GM13976 (cell line): ENCODE measurements at regions not wholly inside any gene's neighbourhood (a gene's known extent, or its start where the extent isn't known, plus 50 kb on each side); places are given as distances from the start of the nearest gene placed in this dataset.

Experiments
- DNase-seq: peaks from one replicate; pipeline ENCODE4 v3.0.0; 2012; ENCODE audit warnings: low spot score
- in situ Hi-C: fragments of 300-500 bp; cut with MboI; formaldehyde crosslinking; loops from one replicate; pipeline ENCODE4 v1.12.0; 2022; ENCODE audit warnings: low sequenced_read_pairs, mixed read lengths, inconsistent platforms; ENCODE audit not compliant: unreplicated experiment
- TF ChIP-seq, protein P1 (sequence below): IDR thresholded peaks from 2 replicates; pipeline ENCODE4 v1.5.1; 2012; ENCODE audit warnings: borderline replicate concordance, mild to moderate bottlenecking; ENCODE audit not compliant: insufficient read depth; ENCODE audit errors: extremely low read depth, missing control alignments, control extremely low read depth

DNA sequence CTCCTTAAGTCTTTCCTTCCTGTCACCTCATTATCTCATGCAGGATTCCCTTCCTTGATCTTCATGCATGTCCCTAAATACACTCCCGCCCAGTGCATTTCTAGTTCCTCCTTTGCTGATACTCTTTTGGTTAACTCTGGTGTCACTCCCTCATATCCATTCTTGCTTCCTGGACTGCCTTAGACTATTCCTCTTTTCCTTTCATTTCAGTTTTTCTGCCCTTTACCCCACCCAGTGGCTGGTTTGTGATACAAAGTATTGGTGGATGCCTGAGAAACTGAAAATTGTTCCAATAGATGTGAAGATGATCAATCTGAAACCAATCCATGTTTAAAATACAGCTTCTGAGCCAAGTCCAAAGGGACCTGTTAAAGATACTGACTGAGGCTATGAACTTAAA, 553.8 kb upstream of the CAMK1G start:
- TF ChIP-seq, protein P1, sequence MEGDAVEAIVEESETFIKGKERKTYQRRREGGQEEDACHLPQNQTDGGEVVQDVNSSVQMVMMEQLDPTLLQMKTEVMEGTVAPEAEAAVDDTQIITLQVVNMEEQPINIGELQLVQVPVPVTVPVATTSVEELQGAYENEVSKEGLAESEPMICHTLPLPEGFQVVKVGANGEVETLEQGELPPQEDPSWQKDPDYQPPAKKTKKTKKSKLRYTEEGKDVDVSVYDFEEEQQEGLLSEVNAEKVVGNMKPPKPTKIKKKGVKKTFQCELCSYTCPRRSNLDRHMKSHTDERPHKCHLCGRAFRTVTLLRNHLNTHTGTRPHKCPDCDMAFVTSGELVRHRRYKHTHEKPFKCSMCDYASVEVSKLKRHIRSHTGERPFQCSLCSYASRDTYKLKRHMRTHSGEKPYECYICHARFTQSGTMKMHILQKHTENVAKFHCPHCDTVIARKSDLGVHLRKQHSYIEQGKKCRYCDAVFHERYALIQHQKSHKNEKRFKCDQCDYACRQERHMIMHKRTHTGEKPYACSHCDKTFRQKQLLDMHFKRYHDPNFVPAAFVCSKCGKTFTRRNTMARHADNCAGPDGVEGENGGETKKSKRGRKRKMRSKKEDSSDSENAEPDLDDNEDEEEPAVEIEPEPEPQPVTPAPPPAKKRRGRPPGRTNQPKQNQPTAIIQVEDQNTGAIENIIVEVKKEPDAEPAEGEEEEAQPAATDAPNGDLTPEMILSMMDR, result no peak

DNA sequence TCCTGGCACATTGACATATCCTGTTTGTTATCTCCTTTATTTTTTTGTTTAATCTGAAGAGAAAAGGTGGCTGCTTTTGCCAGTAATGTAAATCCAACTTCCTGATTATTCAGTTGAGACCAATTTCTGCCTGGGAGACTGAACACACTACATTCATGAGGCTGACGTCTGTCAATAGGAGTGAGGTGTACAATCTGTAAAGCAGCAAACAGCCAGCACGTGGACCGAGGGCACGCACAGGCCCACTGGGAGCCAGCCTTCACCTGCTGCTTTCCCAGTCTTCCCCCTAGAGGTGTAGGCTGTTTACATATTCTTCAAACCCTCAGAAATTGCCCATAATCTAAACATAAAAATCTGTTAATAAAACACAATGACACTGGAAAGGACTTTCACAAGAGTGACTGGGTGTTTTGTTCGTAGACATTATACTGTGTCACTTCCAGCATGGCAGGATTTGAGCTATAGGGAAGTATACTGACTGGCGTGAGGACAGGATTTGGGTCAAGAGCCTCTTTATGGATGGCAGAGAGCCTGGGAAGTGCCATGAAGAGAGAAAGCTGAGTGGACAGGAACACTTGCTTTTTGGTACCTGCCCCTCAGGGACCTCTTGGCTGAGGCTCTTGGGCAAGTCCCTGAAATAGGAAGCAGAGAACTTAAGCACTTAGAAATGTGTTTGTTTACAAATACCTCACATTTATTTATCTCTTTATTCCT, 552.9 kb upstream of the CAMK1G start:
- TF ChIP-seq, protein P1, result no peak
- in situ Hi-C loops, result no loop called here
- no peak for DNase-seq

More for the DNA sequence above, 553.8 kb upstream of the CAMK1G start:
- DNase-seq, result no peak
- in situ Hi-C loops, result no loop called here

DNA sequence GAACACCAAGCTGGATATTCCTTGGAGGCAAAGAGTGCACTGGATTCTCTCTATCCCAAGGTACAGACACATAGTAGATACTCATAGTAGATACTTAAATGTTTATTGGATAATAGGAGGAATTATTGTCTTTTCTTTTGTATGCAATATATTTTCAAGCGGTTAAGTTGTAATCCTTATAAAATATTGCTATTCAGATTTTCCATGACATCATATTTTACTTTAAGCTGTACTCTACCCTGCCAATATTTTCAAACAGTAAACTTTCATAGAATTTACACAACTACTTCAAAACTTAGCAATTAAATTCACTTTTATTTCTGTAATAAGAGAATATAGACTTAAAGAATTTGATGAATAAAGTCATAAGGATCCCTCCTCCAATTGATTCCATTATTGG, 546.5 kb upstream of the CAMK1G start:
- no peak for DNase-seq
- in situ Hi-C loops, result no loop called here

DNA sequence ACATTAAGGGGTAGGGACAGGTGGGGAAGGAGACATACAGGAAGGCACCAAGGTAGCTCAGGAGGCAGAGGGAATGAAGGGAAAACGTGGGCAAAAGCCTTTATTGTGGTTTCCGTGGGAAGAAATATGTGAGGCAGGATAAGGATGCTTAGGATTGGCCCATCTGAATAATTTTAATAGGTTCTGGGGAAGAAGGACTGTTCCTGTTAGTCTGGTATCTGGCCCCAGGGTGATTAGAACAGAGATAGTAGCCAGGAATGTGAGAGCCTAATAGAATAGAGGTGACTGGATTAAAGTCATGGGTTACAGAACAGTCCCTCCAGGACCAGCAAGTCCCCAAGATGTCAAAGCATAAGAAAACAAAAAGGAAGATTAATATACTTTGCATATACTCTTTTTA, 545.2 kb upstream of the CAMK1G start:
- in situ Hi-C loops, result no loop called here
- no peak for DNase-seq
- TF ChIP-seq, protein P1, result no peak

More for the DNA sequence above, 546.5 kb upstream of the CAMK1G start:
- TF ChIP-seq, protein P1, result no peak

DNA sequence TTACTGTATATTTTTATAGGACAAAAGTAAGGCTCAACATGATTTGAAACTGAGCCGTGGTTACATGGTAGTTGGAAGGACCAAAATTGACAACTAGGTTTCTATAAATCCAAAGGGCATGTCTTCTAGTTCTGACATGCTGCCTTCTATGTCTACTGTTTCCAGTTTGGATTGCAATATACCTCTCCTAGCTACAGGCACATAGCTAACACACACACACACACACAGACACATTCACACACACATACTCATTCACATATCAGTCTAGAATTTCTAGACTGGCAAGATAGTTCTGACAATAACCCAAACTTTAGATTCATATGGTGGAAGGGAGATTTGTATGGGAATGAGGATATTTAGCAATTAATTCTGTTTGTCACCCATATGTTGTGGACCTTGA, 544.8 kb upstream of the CAMK1G start:
- TF ChIP-seq, protein P1, result no peak
- in situ Hi-C loops, result no loop called here
- DNase-seq, result no peak

DNA sequence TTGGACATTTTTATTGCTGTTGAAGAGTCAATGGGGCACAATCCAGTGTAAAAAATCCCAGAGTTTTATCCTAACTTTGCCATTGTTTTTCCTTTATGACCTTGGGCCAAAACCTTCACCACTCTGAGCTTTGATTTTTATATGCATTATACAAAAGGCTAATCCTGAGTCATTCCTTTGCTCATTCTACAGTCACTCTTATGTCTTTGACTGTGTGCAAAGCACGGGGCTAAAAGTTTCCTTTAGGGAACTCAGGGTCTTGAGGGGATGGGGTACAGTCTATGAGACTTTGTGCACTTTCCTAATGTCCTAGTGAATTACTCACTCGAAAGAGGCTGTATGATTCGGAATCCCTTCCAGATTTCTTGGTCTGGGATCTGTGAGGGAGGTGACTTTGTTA, 543.2 kb upstream of the CAMK1G start:
- DNase-seq, result no peak
- TF ChIP-seq, protein P1, result no peak
- in situ Hi-C loops, result no loop called here
